Muscle layer of duodenum (tissue), 2 donors: ENCODE measurements at regions not wholly inside any gene's neighbourhood (a gene's known extent, or its start where the extent isn't known, plus 50 kb on each side); places are given as distances from the start of the nearest gene placed in this dataset.

Experiments
- H3K27ac ChIP-seq: one replicate; pipeline ENCODE4 v1.7.0; 2013; ENCODE audit warnings: mild to moderate bottlenecking, low read length
- H3K27me3 ChIP-seq: one replicate; pipeline ENCODE4 v1.7.0; 2013; ENCODE audit warnings: low read depth, mild to moderate bottlenecking, control low read depth, low read length
- H3K36me3 ChIP-seq, 2 donors: one replicate each; pipeline ENCODE4 v1.7.0; 2013; ENCODE audit warnings: low read length in 2 of 2, control low read depth in 1 of 2, mild to moderate bottlenecking in 1 of 2; ENCODE audit not compliant: insufficient read depth in 2 of 2, control insufficient read depth in 1 of 2
- H3K4me1 ChIP-seq, 2 donors: one replicate each; pipeline ENCODE4 v1.7.0; 2013; ENCODE audit warnings: low read length in 2 of 2, mild to moderate bottlenecking in 2 of 2, control low read depth in 1 of 2, moderate library complexity in 1 of 2; ENCODE audit not compliant: insufficient read depth in 2 of 2, control insufficient read depth in 1 of 2
- H3K4me3 ChIP-seq, 2 donors: one replicate each; pipeline ENCODE4 v1.7.0; 2013; ENCODE audit warnings: low read length in 2 of 2, low read depth in 1 of 2, mild to moderate bottlenecking in 1 of 2
- H3K9me3 ChIP-seq, 2 donors: one replicate each; pipeline ENCODE4 v1.7.0; 2013; ENCODE audit warnings: low read length in 2 of 2, control low read depth in 1 of 2, mild to moderate bottlenecking in 1 of 2; ENCODE audit not compliant: control insufficient read depth in 1 of 2
- donor health status: healthy.

- no peaks in the 10 kb centered on the region for H3K4me1 ChIP-seq
- no peak overlapping the region for H3K4me3 ChIP-seq
- peaks cover 0 to 5% of the 10 kb centered on the region in 2 donors for H3K9me3 ChIP-seq
- H3K27me3 ChIP-seq: peaks cover 5% of the 10 kb centered on the region
- no peaks in the 10 kb centered on the region for H3K36me3 ChIP-seq
- H3K27ac ChIP-seq: no peak overlapping the region
Observed at GRCh38 chr17:73785958-73786743, 141.9 kb upstream of the SDK2 start.

GRCh38 chr17:73787076-73788059 lies 143.1 kb upstream of the SDK2 start:
- Histone ChIP-seq H3K9me3 (peaks cover 0 to 5% of the 10 kb centered on the region in 2 donors), H3K4me1 (no peaks in the 10 kb centered on the region), H3K27ac (no peak overlapping the region), H3K4me3 (no peak overlapping the region), H3K36me3 (no peaks in the 10 kb centered on the region), H3K27me3 (no peaks in the 10 kb centered on the region)

- H3K4me3 ChIP-seq: no peak overlapping the region
- no peaks in the 10 kb centered on the region for H3K36me3 ChIP-seq
- H3K9me3 ChIP-seq: peaks cover 0 to 5% of the 10 kb centered on the region in 2 donors
- H3K27me3 ChIP-seq: no peaks in the 10 kb centered on the region
- H3K4me1 ChIP-seq: no peaks in the 10 kb centered on the region
- no peak overlapping the region for H3K27ac ChIP-seq
Observed at GRCh38 chr17:73788111-73788510, 143.9 kb upstream of the SDK2 start.

- Histone ChIP-seq H3K9me3 (peaks cover 0 to 5% of the 10 kb centered on the region in 2 donors), H3K27ac (no peak overlapping the region), H3K4me3 (no peak overlapping the region), H3K27me3 (no peaks in the 10 kb centered on the region), H3K36me3 (no peaks in the 10 kb centered on the region), H3K4me1 (no peaks in the 10 kb centered on the region)
Observed at GRCh38 chr17:73791121-73791520, 146.9 kb upstream of the SDK2 start.

- Histone ChIP-seq H3K36me3 (no peaks in the 10 kb centered on the region), H3K4me1 (no peaks in the 10 kb centered on the region), H3K4me3 (no peak overlapping the region), H3K27me3 (no peaks in the 10 kb centered on the region), H3K27ac (no peak overlapping the region), H3K9me3 (peaks cover 0 to 5% of the 10 kb centered on the region in 2 donors)
Observed at GRCh38 chr17:73791631-73792030, 147.4 kb upstream of the SDK2 start.

- Histone ChIP-seq H3K36me3 (no peaks in the 10 kb centered on the region), H3K27ac (no peak overlapping the region), H3K4me3 (no peak overlapping the region), H3K27me3 (no peaks in the 10 kb centered on the region), H3K4me1 (peaks cover 0 to 4% of the 10 kb centered on the region in 2 donors), H3K9me3 (peaks cover 0 to 5% of the 10 kb centered on the region in 2 donors)
Observed at GRCh38 chr17:73792994-73793393, 148.7 kb upstream of the SDK2 start.

GRCh38 chr17:73794336-73794735 lies 150.1 kb upstream of the SDK2 start:
- Histone ChIP-seq H3K27ac (no peak overlapping the region), H3K36me3 (no peaks in the 10 kb centered on the region), H3K4me1 (peaks cover 0 to 7% of the 10 kb centered on the region in 2 donors), H3K4me3 (no peak overlapping the region), H3K27me3 (no peaks in the 10 kb centered on the region), H3K9me3 (no peaks in the 10 kb centered on the region)

- H3K4me3 ChIP-seq: no peak overlapping the region
- H3K4me1 ChIP-seq: peaks cover 0 to 7% of the 10 kb centered on the region in 2 donors
- no peaks in the 10 kb centered on the region for H3K9me3 ChIP-seq
- no peaks in the 10 kb centered on the region for H3K27me3 ChIP-seq
- H3K27ac ChIP-seq: no peak overlapping the region
- no peaks in the 10 kb centered on the region for H3K36me3 ChIP-seq
Observed at GRCh38 chr17:73795730-73796129, 151.5 kb upstream of the SDK2 start.

GRCh38 chr17:73797594-73798110 lies 153.4 kb upstream of the SDK2 start:
- no peaks in the 10 kb centered on the region for H3K27me3 ChIP-seq
- H3K9me3 ChIP-seq: peaks cover 2 to 5% of the 10 kb centered on the region in 2 donors
- H3K4me3 ChIP-seq: no peak overlapping the region
- H3K4me1 ChIP-seq: peaks cover 0 to 7% of the 10 kb centered on the region in 2 donors
- H3K27ac ChIP-seq: no peak overlapping the region
- no peaks in the 10 kb centered on the region for H3K36me3 ChIP-seq

- no peaks in the 10 kb centered on the region for H3K36me3 ChIP-seq
- peaks cover 8 to 10% of the 10 kb centered on the region in 2 donors for H3K9me3 ChIP-seq
- H3K27ac ChIP-seq: no peak overlapping the region
- H3K27me3 ChIP-seq: no peaks in the 10 kb centered on the region
- peaks cover 0 to 7% of the 10 kb centered on the region in 2 donors for H3K4me1 ChIP-seq
- H3K4me3 ChIP-seq: no peak overlapping the region
Observed at GRCh38 chr17:73798111-73798748, 154.0 kb upstream of the SDK2 start.

- no peak overlapping the region for H3K27ac ChIP-seq
- H3K9me3 ChIP-seq: peaks cover 9 to 13% of the 10 kb centered on the region in 2 donors
- H3K4me1 ChIP-seq: peaks cover 0 to 7% of the 10 kb centered on the region in 2 donors
- H3K36me3 ChIP-seq: no peaks in the 10 kb centered on the region
- H3K4me3 ChIP-seq: no peak overlapping the region
- H3K27me3 ChIP-seq: no peaks in the 10 kb centered on the region
Observed at GRCh38 chr17:73799096-73799495, 154.9 kb upstream of the SDK2 start.
